Eye (tissue), 1 donor: ENCODE measurements at regions not wholly inside any gene's neighbourhood (a gene's known extent, or its start where the extent isn't known, plus 50 kb on each side); places are given as distances from the start of the nearest gene placed in this dataset.
"Not testable (repeated sequence)": the region's sequence is repeated elsewhere in the genome, so short reads cannot be mapped to it uniquely, and the experiment has no call there.

Experiments used
- DNase-seq: peaks from one replicate; pipeline ENCODE4 v3.0.0-alpha.2; 2015

- DNase-seq = no peak
Measured at GRCh38 chr6:22164236-22164635, 132.6 kb downstream of the PRL start.

GRCh38 chr6:22171006-22171405 lies 125.8 kb downstream of the PRL start:
- not testable (repeated sequence) for DNase-seq

- DNase-seq = not testable (repeated sequence)
Measured at GRCh38 chr6:22171885-22172284, 125.0 kb downstream of the PRL start.

- DNase-seq = no peak
Measured at GRCh38 chr6:22173311-22173710, 123.5 kb downstream of the PRL start.

- DNase-seq = not testable (repeated sequence)
Measured at GRCh38 chr6:22180250-22180649, 116.6 kb downstream of the PRL start.

- DNase-seq = no peak
Measured at GRCh38 chr6:22184371-22184770, 112.5 kb downstream of the PRL start.

- DNase-seq = no peak
Measured at GRCh38 chr6:22189946-22190345, 106.9 kb downstream of the PRL start.

GRCh38 chr6:22194188-22194921 lies 102.5 kb downstream of the PRL start:
- DNase-seq = no peak

- DNase-seq = no peak
Measured at GRCh38 chr6:22199771-22200170, 97.1 kb downstream of the PRL start.

GRCh38 chr6:22204153-22204552 lies 92.7 kb downstream of the PRL start:
- no peak for DNase-seq

GRCh38 chr6:22205266-22205665 lies 91.6 kb downstream of the PRL start:
- no peak for DNase-seq

- no peak for DNase-seq
Measured at GRCh38 chr6:22206106-22206505, 90.7 kb downstream of the PRL start.

- DNase-seq = no peak
Measured at GRCh38 chr6:22208026-22208425, 88.8 kb downstream of the PRL start.

- DNase-seq = no peak
Measured at GRCh38 chr6:22214314-22214713, 82.5 kb downstream of the PRL start.

- DNase-seq = not testable (repeated sequence)
Measured at GRCh38 chr6:22215474-22215873, 81.4 kb downstream of the PRL start.

- DNase-seq = no peak
Measured at GRCh38 chr6:22218410-22218809, 78.4 kb downstream of the PRL start.

- peak; percentile 24 for DNase-seq
Measured at GRCh38 chr6:22219925-22220324, 76.9 kb downstream of the PRL start.

GRCh38 chr6:22221211-22221610 lies 75.6 kb downstream of the PRL start:
- DNase-seq = no peak

- DNase-seq = no peak
Measured at GRCh38 chr6:22221630-22222029, 75.2 kb downstream of the PRL start.

- no peak for DNase-seq
Measured at GRCh38 chr6:22222469-22222868, 74.4 kb downstream of the PRL start.

- DNase-seq = no peak
Measured at GRCh38 chr6:22227824-22228610, 68.8 kb downstream of the PRL start.

- no peak for DNase-seq
Measured at GRCh38 chr6:22231050-22231449, 65.8 kb downstream of the PRL start.

- no peak for DNase-seq
Measured at GRCh38 chr6:22231616-22232015, 65.2 kb downstream of the PRL start.
